ENCODE measurements at regions not wholly inside any gene's neighbourhood (a gene's known extent, or its start where the extent isn't known, plus 50 kb on each side); places are given as distances from the start of the nearest gene placed in this dataset.

GRCh38 chr18:42473611-42474010, 518.6 kb downstream of the PIK3C3 start (continued):
- TF ChIP-seq MYNN (IDR thresholded peaks at IDR 0.05) (no peak), MYNN (CRISPR knock-in tag; IDR thresholded peaks at IDR 0.05) (no peak), GABPB2 (CRISPR knock-in tag; conservative IDR thresholded peaks at IDR 0.05) (no peak), RUNX1 (IDR thresholded peaks at IDR 0.05; ENCODE audit: low read depth) (no peak), ATF1 (CRISPR knock-in tag; IDR thresholded peaks at IDR 0.05) (no peak), ATF1 (tag; IDR thresholded peaks at IDR 0.05) (no peak), MGA (IDR thresholded peaks at IDR 0.05) (no peak), SRSF1 (IDR thresholded peaks at IDR 0.05; ENCODE audit: low read depth, low read length) (no peak)
